H1 (cell line): ENCODE measurements at regions not wholly inside any gene's neighbourhood (a gene's known extent, or its start where the extent isn't known, plus 50 kb on each side); places are given as distances from the start of the nearest gene placed in this dataset.

ENCODE experiments used
- CTCF ChIA-PET: fragments of 300-600 bp; sonication (Branson Sonifier 250); formaldehyde crosslinking; loops from one replicate; lab custom pipeline; 2021; ENCODE audit not compliant: partially characterized antibody; lab: Charles Lee
- POLR2A ChIA-PET: fragments of 300-600 bp; sonication (Branson Sonifier 250); formaldehyde crosslinking; loops from one replicate; lab custom pipeline; 2021; ENCODE audit warnings: inconsistent platforms; ENCODE audit not compliant: partially characterized antibody; lab: Charles Lee
- DNase-seq, 2 experiments: peaks; one replicate each; pipeline versions ENCODE4 v3.0.0 to v3.0.0-alpha.2; 2010 to 2022; ENCODE audit warnings: low spot score in 2 of 2, low read depth in 1 of 2, mixed read lengths in 1 of 2
- FAIRE-seq: peaks from 2 replicates; lab custom pipeline; 2011; peaks lifted over from hg19 to GRCh38; lab: Jason Lieb, UNC
- H2AFZ ChIP-seq: 2 replicates; pipeline ENCODE4 v1.8.1; 2012; ENCODE audit warnings: low read length, inconsistent platforms
- H2AK5ac ChIP-seq: 2 replicates; pipeline ENCODE4 v1.6.1; 2013; ENCODE audit warnings: low read depth, low read length
- H2BK120ac ChIP-seq: replicated peaks from 2 replicates; pipeline ENCODE3; 2013; ENCODE audit warnings: low read depth, low read length, inconsistent platforms
- H2BK12ac ChIP-seq: 2 replicates; pipeline ENCODE4 v1.6.1; 2013; ENCODE audit warnings: low read depth, low read length
- H2BK15ac ChIP-seq: 2 replicates; pipeline ENCODE4 v1.6.1; 2013; ENCODE audit warnings: low read length
- H2BK20ac ChIP-seq: 2 replicates; pipeline ENCODE4 v1.6.1; 2013; ENCODE audit warnings: low read length
- H2BK5ac ChIP-seq: 2 replicates; pipeline ENCODE4 v1.6.1; 2013; ENCODE audit warnings: low read depth, low read length
- H3K14ac ChIP-seq: 2 replicates; pipeline ENCODE4 v1.6.1; 2013; ENCODE audit warnings: inconsistent platforms; ENCODE audit not compliant: insufficient read length
- H3K18ac ChIP-seq: 2 replicates; pipeline ENCODE4 v1.6.1; 2013; ENCODE audit warnings: low read length; ENCODE audit errors: extremely low read depth
- H3K23ac ChIP-seq: 2 replicates; pipeline ENCODE4 v1.6.1; 2013; ENCODE audit warnings: inconsistent platforms; ENCODE audit not compliant: insufficient read length
- H3K23me2 ChIP-seq: 2 replicates; pipeline ENCODE4 v1.6.1; 2013; ENCODE audit warnings: low read depth, low read length
- H3K27ac ChIP-seq: 2 replicates; pipeline ENCODE4 v1.6.1; 2011; ENCODE audit warnings: low read depth, low read length, inconsistent platforms
- H3K27me3 ChIP-seq, 4 experiments: replicated peaks in 1 of 4; 1 replicate in 1 of 4; 2 replicates in 3 of 4; pipeline versions ENCODE4 v1.6.1 to v1.8.1; 2011 to 2013; ENCODE audit warnings: low read length in 3 of 4, mild to moderate bottlenecking in 3 of 4, inconsistent platforms in 2 of 4, mixed read lengths in 2 of 4, moderate library complexity in 1 of 4; ENCODE audit not compliant: control insufficient read depth in 3 of 4, insufficient read depth in 3 of 4; ENCODE audit errors: extremely low read depth in 1 of 4
- H3K36me3 ChIP-seq, 4 experiments: 2 replicates each; pipeline versions ENCODE4 v1.6.1 to v1.8.1; 2011 to 2013; ENCODE audit warnings: mild to moderate bottlenecking in 4 of 4, low read length in 3 of 4, moderate library complexity in 2 of 4, control low read depth in 1 of 4, inconsistent platforms in 1 of 4; ENCODE audit not compliant: insufficient read depth in 4 of 4, control insufficient read depth in 2 of 4
- H3K4ac ChIP-seq: replicated peaks from 2 replicates; pipeline ENCODE3; 2013; ENCODE audit warnings: low read length, low read depth, mixed read lengths, inconsistent platforms; ENCODE audit not compliant: insufficient read length
- H3K4me1 ChIP-seq, 4 experiments: replicated peaks in 1 of 4; 1 replicate in 1 of 4; 2 replicates in 3 of 4; pipeline versions ENCODE4 v1.6.1 to v1.8.1; 2011 to 2013; ENCODE audit warnings: low read length in 3 of 4, inconsistent platforms in 2 of 4, mixed read lengths in 1 of 4; ENCODE audit not compliant: insufficient read depth in 4 of 4, control insufficient read depth in 3 of 4
- H3K4me2 ChIP-seq, 2 experiments: 2 replicates each; pipeline versions ENCODE4 v1.6.1 to v1.8.1; 2011 to 2013; ENCODE audit warnings: low read depth in 2 of 2, low read length in 2 of 2, control low read depth in 1 of 2, inconsistent platforms in 1 of 2, mild to moderate bottlenecking in 1 of 2; ENCODE audit not compliant: insufficient read depth in 1 of 2
- H3K4me3 ChIP-seq, 4 experiments: fragments of 200-600, 300-600 bp in 1 of 4; sonication (generic), shearing (Covaris generic), sonication (Bioruptor Twin) in 1 of 4; 2 replicates each; pipeline versions ENCODE4 v1.5.1 to v1.8.1; 2011 to 2016; ENCODE audit warnings: low read length in 4 of 4, low read depth in 3 of 4, control low read depth in 2 of 4, inconsistent platforms in 2 of 4, mild to moderate bottlenecking in 2 of 4, mixed read lengths in 1 of 4, moderate library complexity in 1 of 4; ENCODE audit not compliant: insufficient read depth in 2 of 4; ENCODE audit errors: extremely low read depth in 1 of 4
- H3K56ac ChIP-seq: replicated peaks from 2 replicates; pipeline ENCODE3; 2013; ENCODE audit warnings: low read depth, mild to moderate bottlenecking, mixed read lengths, low read length, inconsistent platforms; ENCODE audit not compliant: insufficient read length
- H3K79me1 ChIP-seq: 2 replicates; pipeline ENCODE4 v1.6.1; 2013; ENCODE audit warnings: low read depth, low read length, control low read depth
- H3K79me2 ChIP-seq, 2 experiments: 2 replicates each; pipeline versions ENCODE4 v1.6.1 to v1.8.1; 2012 to 2013; ENCODE audit warnings: low read length in 2 of 2, mild to moderate bottlenecking in 2 of 2, inconsistent platforms in 1 of 2; ENCODE audit not compliant: insufficient read depth in 2 of 2, control insufficient read depth in 1 of 2
- H3K9ac ChIP-seq, 4 experiments: replicated peaks in 1 of 4; 1 replicate in 1 of 4; 2 replicates in 3 of 4; pipeline versions ENCODE4 v1.6.1 to v1.8.1; 2011 to 2013; ENCODE audit warnings: low read depth in 3 of 4, low read length in 3 of 4, control low read depth in 2 of 4, mild to moderate bottlenecking in 2 of 4, moderate library complexity in 2 of 4, inconsistent platforms in 1 of 4; ENCODE audit errors: extremely low read depth in 1 of 4
- H3K9me3 ChIP-seq, 2 experiments: 2 replicates each; pipeline versions ENCODE4 v1.6.1 to v1.8.1; 2012 to 2013; ENCODE audit warnings: mild to moderate bottlenecking in 2 of 2, moderate library complexity in 2 of 2, control low read depth in 1 of 2, inconsistent platforms in 1 of 2, low read depth in 1 of 2, low read length in 1 of 2, mixed read lengths in 1 of 2; ENCODE audit not compliant: insufficient read depth in 2 of 2
- H4K20me1 ChIP-seq, 2 experiments: replicated peaks in 1 of 2; 2 replicates each; pipeline versions ENCODE3 to v1.8.1; 2011 to 2013; ENCODE audit warnings: inconsistent platforms in 2 of 2, low read length in 2 of 2, mild to moderate bottlenecking in 1 of 2; ENCODE audit not compliant: insufficient read depth in 2 of 2, control insufficient read depth in 1 of 2
- H4K5ac ChIP-seq: 2 replicates; pipeline ENCODE4 v1.6.1; 2013; ENCODE audit warnings: low read length, low read depth, mixed read lengths, inconsistent platforms; ENCODE audit not compliant: insufficient read length
- H4K8ac ChIP-seq: 2 replicates; pipeline ENCODE4 v1.8.0; 2013; ENCODE audit warnings: mild to moderate bottlenecking, moderate library complexity, low read length, inconsistent platforms; ENCODE audit not compliant: insufficient read depth; ENCODE audit errors: extremely low read depth
- H4K91ac ChIP-seq: replicated peaks from 2 replicates; pipeline ENCODE3; 2013; ENCODE audit warnings: low read length, mixed read lengths, inconsistent platforms; ENCODE audit not compliant: insufficient read length
- BRCA1 ChIP-seq: IDR thresholded peaks from 2 replicates; pipeline ENCODE4 v1.6.1; 2012; ENCODE audit warnings: low read depth, low read length, improper control_type of control experiment
- CBX8 ChIP-seq: fragments of 300-800, 300-1000 bp; sonication (generic); IDR thresholded peaks from 2 replicates; pipeline ENCODE4 v1.7.1; 2016; ENCODE audit warnings: low read depth, low read length, borderline replicate concordance
- CHD2 ChIP-seq: IDR thresholded peaks from 2 replicates; pipeline ENCODE4 v1.6.1; 2012; ENCODE audit warnings: low read length, improper control_type of control experiment
- JUND ChIP-seq: IDR thresholded peaks from 2 replicates; pipeline ENCODE4 v1.6.1; 2011; ENCODE audit warnings: mild to moderate bottlenecking, improper control_type of control experiment, low read length
- KDM4A ChIP-seq: IDR thresholded peaks from one replicate; pipeline ENCODE4 v1.7.1; 2012; ENCODE audit warnings: low read depth, mild to moderate bottlenecking, moderate library complexity, low read length, inconsistent platforms; ENCODE audit not compliant: severe bottlenecking
- KDM5A ChIP-seq: fragments of 200-600 bp; IDR thresholded peaks from 2 replicates; pipeline ENCODE4 v1.7.1; 2012; ENCODE audit warnings: mild to moderate bottlenecking, low read length, inconsistent platforms, mixed read lengths
- MAX ChIP-seq: IDR thresholded peaks from 2 replicates; pipeline ENCODE4 v1.6.1; 2012; ENCODE audit warnings: inconsistent platforms
- POLR2A ChIP-seq, 2 experiments: IDR thresholded peaks; 1 replicate in 1 of 2; 2 replicates in 1 of 2; pipeline ENCODE4 v1.6.1; 2011; ENCODE audit warnings: low read depth in 2 of 2, low read length in 2 of 2, mild to moderate bottlenecking in 2 of 2; ENCODE audit errors: control extremely low read depth in 1 of 2
- POU5F1 ChIP-seq: IDR thresholded peaks from 2 replicates; pipeline ENCODE4 v1.6.1; 2011; ENCODE audit warnings: low read depth, mild to moderate bottlenecking, low read length, moderate library complexity
- SP2 ChIP-seq: IDR thresholded peaks from 2 replicates; pipeline ENCODE4 v1.6.1; 2012; ENCODE audit warnings: mild to moderate bottlenecking, low read length, inconsistent platforms
- SUZ12 ChIP-seq: fragments of 200-600 bp; sonication (generic); IDR thresholded peaks from 2 replicates; pipeline ENCODE4 v1.6.1; 2012; ENCODE audit warnings: mild to moderate bottlenecking, inconsistent platforms, low read length, moderate library complexity, mixed read lengths
- TAF1 ChIP-seq: IDR thresholded peaks from 2 replicates; pipeline ENCODE4 v1.6.1; 2011; ENCODE audit warnings: mild to moderate bottlenecking, low read depth, low read length
- YY1 ChIP-seq: IDR thresholded peaks from 2 replicates; pipeline ENCODE4 v1.6.1; 2011; ENCODE audit warnings: low read depth, mild to moderate bottlenecking, low read length
- WGBS, 2 experiments: shearing (Covaris generic) in 1 of 2; methylation state at CpG; one replicate each; pipeline versions ENCODE4 v1.1.6 to v1.1.7; 2013 to 2015; ENCODE audit warnings: low lambda C conversion rate in 2 of 2, mixed read lengths in 2 of 2, inconsistent platforms in 1 of 2, low coverage in 1 of 2, missing lambda C conversion rate in 1 of 2; ENCODE audit not compliant: insufficient replicate concordance in 2 of 2, insufficient coverage in 1 of 2, insufficient read length in 1 of 2; ENCODE audit errors: extremely low coverage in 1 of 2, missing lambda C conversion rate in 1 of 2; 5-methylcytosine and 5-hydroxymethylcytosine counted together

GRCh38 chr12:30345744-30346471 is 349.8 kb downstream of the IPO8 start:
- Histone ChIP-seq H2AK5ac (no peak overlapping the region), H2AFZ (no peak overlapping the region), H2BK12ac (no peak overlapping the region), H3K4me1 (no peaks in the 10 kb centered on the region), H3K9ac (no peak overlapping the region), H3K4ac (no peak overlapping the region), H2BK5ac (no peak overlapping the region), H3K79me1 (no peaks in the 10 kb centered on the region), H3K27ac (no peak overlapping the region), H3K4me3 (no peak overlapping the region), H3K23ac (no peak overlapping the region), H4K20me1 (no peaks in the 10 kb centered on the region), H3K4me2 (no peak overlapping the region), H3K18ac (no peak overlapping the region), H3K56ac (no peak overlapping the region), H3K36me3 (no peaks in the 10 kb centered on the region), H3K23me2 (no peaks in the 10 kb centered on the region), H3K79me2 (no peaks in the 10 kb centered on the region), H3K27me3 (no peaks in the 10 kb centered on the region), H2BK15ac (no peak overlapping the region), H3K14ac (no peak overlapping the region), H3K9me3 (peaks cover 12 to 21% of the 10 kb centered on the region in 2 experiments; a peak in 3 of 4 replicates), H4K91ac (no peak overlapping the region), H4K5ac (no peak overlapping the region), H2BK20ac (no peak overlapping the region), H2BK120ac (no peak overlapping the region), H4K8ac (no peak overlapping the region)
- FAIRE-seq (no peak), DNase-seq (no peak)
- CTCF ChIA-PET: no interaction called here
- WGBS, 2 experiments: 87% methylated on average over 4 of the region's 4 CpGs; no CpG with 5 or more reads in 1 of the 2 experiments
- POLR2A ChIA-PET: no interaction called here
- no peak for TF ChIP-seq CBX8
- no peak for TF ChIP-seq MAX
- TF ChIP-seq SP2: no peak
- no peak for TF ChIP-seq SUZ12
- no peak for TF ChIP-seq KDM5A
- no peak for TF ChIP-seq JUND
- no peak for TF ChIP-seq POLR2A (IDR thresholded peaks at IDR 0.05; ENCODE audit: control extremely low read depth in 1 of 2, low read depth in 2 of 2, low read length in 2 of 2)
- TF ChIP-seq KDM4A: no peak
- no peak for TF ChIP-seq CHD2
- TF ChIP-seq YY1: no peak
- TF ChIP-seq BRCA1: no peak
- TF ChIP-seq POU5F1: no peak
- no peak for TF ChIP-seq TAF1
